Osteoblast (primary cell): ENCODE measurements at regions not wholly inside any gene's neighbourhood (a gene's known extent, or its start where the extent isn't known, plus 50 kb on each side); places are given as distances from the start of the nearest gene placed in this dataset.

ENCODE experiments used
- DNase-seq: peaks from one replicate; pipeline ENCODE4 v3.0.0; 2011; ENCODE audit warnings: low spot score, mixed read lengths; ENCODE audit not compliant: insufficient read length; ENCODE audit errors: missing footprints
- H2AFZ ChIP-seq: 2 replicates; pipeline ENCODE4 v1.6.0; 2011; ENCODE audit warnings: mild to moderate bottlenecking, low read length
- H3K27ac ChIP-seq: 2 replicates; pipeline ENCODE4 v1.5.1; 2011; ENCODE audit warnings: mild to moderate bottlenecking, low read depth, low read length, moderate library complexity
- H3K27me3 ChIP-seq: 2 replicates; pipeline ENCODE4 v1.6.0; 2012; ENCODE audit warnings: mild to moderate bottlenecking, control low read depth, inconsistent platforms, low read length, moderate library complexity; ENCODE audit not compliant: insufficient read depth
- H3K36me3 ChIP-seq: 2 replicates; pipeline ENCODE4 v1.5.1; 2011; ENCODE audit warnings: mild to moderate bottlenecking, low read length, control low read depth, moderate library complexity; ENCODE audit not compliant: insufficient read depth
- H3K4me1 ChIP-seq: 2 replicates; pipeline ENCODE4 v1.5.1; 2011; ENCODE audit warnings: mild to moderate bottlenecking, low read length, control low read depth, moderate library complexity; ENCODE audit not compliant: insufficient read depth
- H3K4me2 ChIP-seq: 2 replicates; pipeline ENCODE4 v1.6.0; 2011; ENCODE audit warnings: mild to moderate bottlenecking, low read length; ENCODE audit not compliant: insufficient read depth
- H3K4me3 ChIP-seq: fragments of 200-600 bp; sonication (generic); 3 replicates; pipeline ENCODE4 v1.5.1; 2012; ENCODE audit warnings: mild to moderate bottlenecking, low read length, inconsistent platforms; ENCODE audit not compliant: insufficient read depth
- H3K79me2 ChIP-seq: 2 replicates; pipeline ENCODE4 v1.6.0; 2012; ENCODE audit warnings: mild to moderate bottlenecking, low read length, control low read depth, inconsistent platforms; ENCODE audit not compliant: insufficient read depth
- H3K9me3 ChIP-seq: 2 replicates; pipeline ENCODE4 v1.5.1; 2011; ENCODE audit warnings: low read depth, low read length, control low read depth
- H4K20me1 ChIP-seq: 2 replicates; pipeline ENCODE4 v1.6.0; 2012; ENCODE audit warnings: mild to moderate bottlenecking, low read length, control low read depth; ENCODE audit not compliant: insufficient read depth
- CTCF ChIP-seq: IDR thresholded peaks from 2 replicates; pipeline ENCODE4 v1.5.1; 2011; ENCODE audit warnings: mild to moderate bottlenecking, low read depth, low read length, moderate library complexity; ENCODE audit errors: extremely low read depth

GRCh38 chr10:64036321-64036930 is 515.2 kb downstream of the REEP3 start:
- no peaks in the 10 kb centered on the region for H3K36me3 ChIP-seq
- H4K20me1 ChIP-seq, result no peaks in the 10 kb centered on the region
- no peak overlapping the region for H2AFZ ChIP-seq
- no peaks in the 10 kb centered on the region for H3K9me3 ChIP-seq
- H3K4me3 ChIP-seq, result no peak overlapping the region
- no peak overlapping the region for H3K4me2 ChIP-seq
- H3K27ac ChIP-seq, result no peak overlapping the region
- no peaks in the 10 kb centered on the region for H3K4me1 ChIP-seq
- H3K27me3 ChIP-seq, result no peaks in the 10 kb centered on the region
- H3K79me2 ChIP-seq, result no peaks in the 10 kb centered on the region
- DNase-seq, result no peak
- TF ChIP-seq CTCF, result no peak

GRCh38 chr10:64037071-64037661 is 516.0 kb downstream of the REEP3 start:
- H3K27me3 ChIP-seq, result no peaks in the 10 kb centered on the region
- no peak overlapping the region for H3K4me3 ChIP-seq
- no peaks in the 10 kb centered on the region for H3K79me2 ChIP-seq
- TF ChIP-seq CTCF, result no peak
- H3K9me3 ChIP-seq, result no peaks in the 10 kb centered on the region
- H3K4me1 ChIP-seq, result no peaks in the 10 kb centered on the region
- H3K4me2 ChIP-seq, result no peak overlapping the region
- no peak for DNase-seq
- H3K36me3 ChIP-seq, result no peaks in the 10 kb centered on the region
- H3K27ac ChIP-seq, result no peak overlapping the region
- H4K20me1 ChIP-seq, result no peaks in the 10 kb centered on the region
- no peak overlapping the region for H2AFZ ChIP-seq

- DNase-seq, result no peak
- H3K79me2 ChIP-seq, result no peaks in the 10 kb centered on the region
- no peak overlapping the region for H2AFZ ChIP-seq
- H3K4me2 ChIP-seq, result no peak overlapping the region
- no peak overlapping the region for H3K4me3 ChIP-seq
- no peaks in the 10 kb centered on the region for H3K4me1 ChIP-seq
- no peak overlapping the region for H3K27ac ChIP-seq
- no peaks in the 10 kb centered on the region for H3K9me3 ChIP-seq
- H4K20me1 ChIP-seq, result no peaks in the 10 kb centered on the region
- TF ChIP-seq CTCF, result no peak
- no peaks in the 10 kb centered on the region for H3K36me3 ChIP-seq
- no peaks in the 10 kb centered on the region for H3K27me3 ChIP-seq
These were observed 516.9 kb downstream of the REEP3 start for GRCh38 chr10:64038107-64038506.

GRCh38 chr10:64039198-64039597 is 518.0 kb downstream of the REEP3 start:
- Histone ChIP-seq H3K36me3 (no peaks in the 10 kb centered on the region), H3K79me2 (no peaks in the 10 kb centered on the region), H4K20me1 (no peaks in the 10 kb centered on the region), H3K4me1 (no peaks in the 10 kb centered on the region), H3K4me2 (no peak overlapping the region), H2AFZ (no peak overlapping the region), H3K27ac (no peak overlapping the region), H3K9me3 (no peaks in the 10 kb centered on the region), H3K4me3 (no peak overlapping the region), H3K27me3 (no peaks in the 10 kb centered on the region)
- no peak for DNase-seq
- TF ChIP-seq CTCF, result no peak
